AG09309 (cell line): ENCODE measurements at regions not wholly inside any gene's neighbourhood (a gene's known extent, or its start where the extent isn't known, plus 50 kb on each side); places are given as distances from the start of the nearest gene placed in this dataset.
"Not testable (repeated sequence)": the region's sequence is repeated elsewhere in the genome, so short reads cannot be mapped to it uniquely, and the experiment has no call there.

ENCODE experiments used
- DNase-seq: peaks from one replicate; pipeline ENCODE4 v3.0.0-alpha.2; 2010; ENCODE audit warnings: low read depth
- H3K4me3 ChIP-seq: 2 replicates; pipeline ENCODE4 v1.5.1; 2011; ENCODE audit warnings: mild to moderate bottlenecking, low read depth, low read length, moderate library complexity; ENCODE audit not compliant: control insufficient read depth

GRCh38 chr1:149321732-149322016, 153.2 kb upstream of the NBPF19 start:
- H3K4me3 ChIP-seq, DNase-seq: not testable (repeated sequence)

- DNase-seq, H3K4me3 ChIP-seq: not testable (repeated sequence)
Observed at GRCh38 chr1:149330081-149330335, 144.8 kb upstream of the NBPF19 start.

- not testable (repeated sequence) for H3K4me3 ChIP-seq, DNase-seq
Observed at GRCh38 chr1:149336082-149336481, 138.8 kb upstream of the NBPF19 start.

- not testable (repeated sequence) for H3K4me3 ChIP-seq, DNase-seq
Observed at GRCh38 chr1:149338221-149338691, 136.6 kb upstream of the NBPF19 start.

- DNase-seq, H3K4me3 ChIP-seq: not testable (repeated sequence)
Observed at GRCh38 chr1:149338698-149339097, 136.1 kb upstream of the NBPF19 start.

GRCh38 chr1:149349448-149349847, 125.4 kb upstream of the NBPF19 start:
- not testable (repeated sequence) for H3K4me3 ChIP-seq, DNase-seq

GRCh38 chr1:149352205-149352604, 122.6 kb upstream of the NBPF19 start:
- H3K4me3 ChIP-seq, DNase-seq: not testable (repeated sequence)

- not testable (repeated sequence) for DNase-seq
Observed at GRCh38 chr1:149354579-149354978, 120.3 kb upstream of the NBPF19 start.

GRCh38 chr1:149355748-149356147, 119.1 kb upstream of the NBPF19 start:
- not testable (repeated sequence) for DNase-seq

More at GRCh38 chr1:149354579-149354978, 120.3 kb upstream of the NBPF19 start:
- H3K4me3 ChIP-seq: not testable (repeated sequence)

GRCh38 chr1:149356152-149356551, 118.7 kb upstream of the NBPF19 start:
- not testable (repeated sequence) for DNase-seq, H3K4me3 ChIP-seq

More at GRCh38 chr1:149355748-149356147, 119.1 kb upstream of the NBPF19 start:
- H3K4me3 ChIP-seq: not testable (repeated sequence)

- DNase-seq, H3K4me3 ChIP-seq: not testable (repeated sequence)
Observed at GRCh38 chr1:149360351-149360750, 114.5 kb upstream of the NBPF19 start.

GRCh38 chr1:149361310-149361709, 113.5 kb upstream of the NBPF19 start:
- H3K4me3 ChIP-seq, DNase-seq: not testable (repeated sequence)

GRCh38 chr1:149364188-149364981, 110.5 kb upstream of the NBPF19 start:
- H3K4me3 ChIP-seq, DNase-seq: not testable (repeated sequence)

GRCh38 chr1:149366402-149366801, 108.4 kb upstream of the NBPF19 start:
- not testable (repeated sequence) for DNase-seq, H3K4me3 ChIP-seq

- DNase-seq, H3K4me3 ChIP-seq: not testable (repeated sequence)
Observed at GRCh38 chr1:149367472-149368044, 107.3 kb upstream of the NBPF19 start.

GRCh38 chr1:149368337-149368736, 106.5 kb upstream of the NBPF19 start:
- not testable (repeated sequence) for H3K4me3 ChIP-seq, DNase-seq

- not testable (repeated sequence) for H3K4me3 ChIP-seq, DNase-seq
Observed at GRCh38 chr1:149369081-149369480, 105.8 kb upstream of the NBPF19 start.

GRCh38 chr1:149371955-149372354, 102.9 kb upstream of the NBPF19 start:
- not testable (repeated sequence) for H3K4me3 ChIP-seq, DNase-seq

GRCh38 chr1:149378462-149378861, 96.4 kb upstream of the NBPF19 start:
- H3K4me3 ChIP-seq, DNase-seq: not testable (repeated sequence)
